ENCODE measurements at regions not wholly inside any gene's neighbourhood (a gene's known extent, or its start where the extent isn't known, plus 50 kb on each side); places are given as distances from the start of the nearest gene placed in this dataset.
A peak's percentile ranks its signal among the peaks of the same experiment; 100 is the strongest.

DNA sequence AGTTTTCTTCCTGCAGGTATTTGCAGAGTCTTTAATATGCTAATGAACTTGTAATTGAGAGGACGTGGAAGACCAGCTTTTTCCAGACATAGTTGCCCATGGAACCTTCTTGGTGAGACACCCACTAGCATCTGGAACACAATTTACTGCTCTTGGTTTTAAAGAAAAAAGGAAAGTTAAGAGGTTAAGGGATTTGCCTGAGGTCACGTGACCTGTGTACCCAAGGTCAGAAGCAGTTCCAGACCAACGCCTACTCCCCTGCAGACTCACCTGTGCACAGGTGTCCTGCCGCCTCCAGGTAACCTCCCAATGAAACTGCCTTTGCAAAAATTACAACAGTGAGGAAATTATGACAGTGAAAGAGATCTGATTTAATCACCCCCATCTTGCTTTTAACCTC, 172.7 kb downstream of the ANAPC1 start:
- H3K27ac Mint-ChIP-seq = no peak overlapping the region
- no peaks in the 10 kb centered on the region for H3K27me3 ChIP-seq (ENCODE audit: control insufficient read depth in 2 of 2, insufficient read depth in 2 of 2, low read length in 2 of 2)
- peaks cover 0 to 5% (median 0%) of the 10 kb centered on the region in 11 donors for H3K9me3 Mint-ChIP-seq
- intact Hi-C loops (cut with micrococcal nuclease) = no loop called here
- H3K4me3 ChIP-seq (ENCODE audit: low read length) = no peak overlapping the region
- ATAC-seq (no peak), DNase-seq (no peak)
- no peaks in the 10 kb centered on the region for H3K9me3 ChIP-seq (ENCODE audit: control insufficient read depth in 2 of 3, low read length in 3 of 3)
- H3K4me1 Mint-ChIP-seq = peaks cover 0 to 31% (median 0%) of the 10 kb centered on the region in 7 donors
- H3K36me3 ChIP-seq (ENCODE audit: control insufficient read depth in 2 of 3, insufficient read depth in 3 of 3, low read length in 3 of 3) = no peaks in the 10 kb centered on the region
- peaks cover 0 to 8% (median 0%) of the 10 kb centered on the region in 5 donors for H3K27me3 Mint-ChIP-seq
- ChIA-PET CTCF (no interaction called here), POLR2A (no interaction called here)
- H3K27ac ChIP-seq (ENCODE audit: low read depth, low read length) = no peak overlapping the region
- H3K36me3 Mint-ChIP-seq = peaks cover 0 to 8% (median 0%) of the 10 kb centered on the region in 5 donors
- no peaks in the 10 kb centered on the region for H3K4me1 ChIP-seq (ENCODE audit: control insufficient read depth in 2 of 2, insufficient read depth in 2 of 2, low read length in 2 of 2)
- no peak overlapping the region for H3K4me3 Mint-ChIP-seq

GRCh38 chr2:111712361-111712760, 171.6 kb downstream of the ANAPC1 start:
- Mint-ChIP-seq H3K27me3 (peaks cover 0 to 8% (median 0%) of the 10 kb centered on the region in 5 donors), H3K27ac (no peak overlapping the region), H3K36me3 (peaks cover 0 to 9% (median 0%) of the 10 kb centered on the region in 5 donors), H3K9me3 (peaks cover 0 to 5% (median 0%) of the 10 kb centered on the region in 11 donors), H3K4me1 (peaks cover 0 to 22% (median 0%) of the 10 kb centered on the region in 7 donors), H3K4me3 (no peak overlapping the region)
- Histone ChIP-seq H3K27me3 (ENCODE audit: control insufficient read depth in 2 of 2, insufficient read depth in 2 of 2, low read length in 2 of 2) (no peaks in the 10 kb centered on the region), H3K27ac (ENCODE audit: low read depth, low read length) (no peak overlapping the region), H3K4me1 (ENCODE audit: control insufficient read depth in 2 of 2, insufficient read depth in 2 of 2, low read length in 2 of 2) (no peaks in the 10 kb centered on the region), H3K4me3 (ENCODE audit: low read length) (no peak overlapping the region), H3K9me3 (ENCODE audit: control insufficient read depth in 2 of 3, low read length in 3 of 3) (no peaks in the 10 kb centered on the region), H3K36me3 (ENCODE audit: control insufficient read depth in 2 of 3, insufficient read depth in 3 of 3, low read length in 3 of 3) (no peaks in the 10 kb centered on the region)
- no peak for ATAC-seq
- intact Hi-C loops (cut with micrococcal nuclease) = no loop called here
- CTCF ChIA-PET = no interaction called here
- DNase-seq = no peak
- POLR2A ChIA-PET = no interaction called here

GRCh38 chr2:111712940-111713515, 171.0 kb downstream of the ANAPC1 start:
- no peaks in the 10 kb centered on the region for H3K9me3 ChIP-seq (ENCODE audit: control insufficient read depth in 2 of 3, low read length in 3 of 3)
- no peak overlapping the region for H3K4me3 ChIP-seq (ENCODE audit: low read length)
- H3K27me3 ChIP-seq (ENCODE audit: control insufficient read depth in 2 of 2, insufficient read depth in 2 of 2, low read length in 2 of 2) = no peaks in the 10 kb centered on the region
- CTCF ChIA-PET = no interaction called here
- H3K27ac ChIP-seq (ENCODE audit: low read depth, low read length) = no peak overlapping the region
- no peak overlapping the region for H3K27ac Mint-ChIP-seq
- intact Hi-C loops (cut with micrococcal nuclease) = no loop called here
- H3K4me1 ChIP-seq (ENCODE audit: control insufficient read depth in 2 of 2, insufficient read depth in 2 of 2, low read length in 2 of 2) = no peaks in the 10 kb centered on the region
- H3K27me3 Mint-ChIP-seq = peaks cover 0 to 8% (median 0%) of the 10 kb centered on the region in 5 donors
- POLR2A ChIA-PET = no interaction called here
- no peak overlapping the region for H3K4me3 Mint-ChIP-seq
- H3K9me3 Mint-ChIP-seq = peaks cover 0 to 5% (median 0%) of the 10 kb centered on the region in 11 donors
- no peaks in the 10 kb centered on the region for H3K36me3 ChIP-seq (ENCODE audit: control insufficient read depth in 2 of 3, insufficient read depth in 3 of 3, low read length in 3 of 3)
- DNase-seq (no peak), ATAC-seq (no peak)
- peaks cover 0 to 9% (median 0%) of the 10 kb centered on the region in 5 donors for H3K36me3 Mint-ChIP-seq
- peaks cover 0 to 21% (median 0%) of the 10 kb centered on the region in 7 donors for H3K4me1 Mint-ChIP-seq

DNA sequence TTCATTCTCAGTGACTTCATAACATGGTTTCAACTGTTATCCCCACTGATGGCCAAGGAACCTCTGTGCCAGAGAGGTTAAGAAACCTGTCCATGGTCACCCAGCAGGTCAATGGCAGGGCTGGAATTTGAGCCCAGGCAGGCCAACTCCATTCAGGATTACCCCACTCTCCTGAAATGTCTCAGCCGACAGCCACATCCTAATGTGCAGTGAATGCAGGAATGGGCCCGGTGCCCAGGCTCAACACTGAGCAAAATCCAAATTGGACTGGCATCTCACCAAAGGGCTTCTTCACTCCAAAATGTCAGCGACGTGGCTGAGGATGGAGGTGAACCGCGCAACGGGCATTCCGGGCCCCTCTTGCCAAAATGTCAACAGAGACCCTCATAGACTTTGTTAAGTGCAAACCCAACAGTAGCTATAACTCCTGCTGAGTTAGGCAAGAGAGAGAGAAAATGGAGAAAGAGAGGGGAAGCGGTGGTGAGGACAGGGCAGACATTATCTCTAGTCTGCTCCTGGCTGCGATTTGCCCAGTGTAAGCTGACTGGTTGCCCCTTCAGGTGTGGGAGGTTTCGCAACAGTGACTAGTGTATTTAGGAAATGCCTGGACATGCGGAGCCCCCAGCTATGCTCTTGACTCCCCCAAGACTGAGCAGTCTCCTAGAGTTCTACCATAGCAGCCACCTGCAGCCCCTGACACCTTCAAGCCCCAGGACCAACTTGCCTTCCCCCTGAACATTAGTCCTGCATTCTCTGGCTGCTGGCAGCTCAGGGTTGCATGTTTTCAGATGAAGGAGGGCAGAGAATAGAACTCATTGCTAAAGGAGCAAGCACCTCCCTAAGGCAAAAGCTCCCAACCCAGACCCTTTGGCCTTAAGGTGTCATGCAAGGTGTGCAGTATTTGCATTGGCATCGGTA, 167.7 kb downstream of the ANAPC1 start:
- Histone ChIP-seq H3K36me3 (ENCODE audit: control insufficient read depth in 2 of 3, insufficient read depth in 3 of 3, low read length in 3 of 3) (no peaks in the 10 kb centered on the region), H3K27me3 (ENCODE audit: control insufficient read depth in 2 of 2, insufficient read depth in 2 of 2, low read length in 2 of 2) (no peaks in the 10 kb centered on the region), H3K27ac (ENCODE audit: low read depth, low read length) (no peak overlapping the region), H3K4me1 (ENCODE audit: control insufficient read depth in 2 of 2, insufficient read depth in 2 of 2, low read length in 2 of 2) (no peaks in the 10 kb centered on the region), H3K9me3 (ENCODE audit: control insufficient read depth in 2 of 3, low read length in 3 of 3) (no peaks in the 10 kb centered on the region), H3K4me3 (ENCODE audit: low read length) (no peak overlapping the region)
- POLR2A ChIA-PET = no interaction called here
- CTCF ChIA-PET = no interaction called here
- ATAC-seq (no peak), DNase-seq (no peak)
- peaks cover 0 to 9% (median 0%) of the 10 kb centered on the region in 5 donors for H3K36me3 Mint-ChIP-seq
- intact Hi-C loops (cut with micrococcal nuclease) = no loop called here
- H3K27me3 Mint-ChIP-seq = peaks cover 0 to 6% (median 0%) of the 10 kb centered on the region in 5 donors
- peaks cover 0 to 5% (median 0%) of the 10 kb centered on the region in 7 donors for H3K4me1 Mint-ChIP-seq
- no peak overlapping the region for H3K27ac Mint-ChIP-seq
- H3K4me3 Mint-ChIP-seq = no peak overlapping the region
- H3K9me3 Mint-ChIP-seq = peaks cover 0 to 5% (median 0%) of the 10 kb centered on the region in 11 donors

GRCh38 chr2:111716905-111717775, 166.9 kb downstream of the ANAPC1 start:
- Mint-ChIP-seq H3K4me1 (peaks cover 0 to 5% (median 0%) of the 10 kb centered on the region in 7 donors), H3K27me3 (peaks cover 0 to 2% (median 0%) of the 10 kb centered on the region in 5 donors), H3K36me3 (peaks cover 0 to 4% (median 0%) of the 10 kb centered on the region in 5 donors), H3K9me3 (peaks cover 0 to 1% (median 0%) of the 10 kb centered on the region in 11 donors), H3K27ac (no peak overlapping the region), H3K4me3 (no peak overlapping the region)
- H3K4me1 ChIP-seq (ENCODE audit: control insufficient read depth in 2 of 2, insufficient read depth in 2 of 2, low read length in 2 of 2) = no peaks in the 10 kb centered on the region
- intact Hi-C loops (cut with micrococcal nuclease) = no loop called here
- H3K36me3 ChIP-seq (ENCODE audit: control insufficient read depth in 2 of 3, insufficient read depth in 3 of 3, low read length in 3 of 3) = no peaks in the 10 kb centered on the region
- no peak for DNase-seq
- ATAC-seq = peak; percentile 14
- H3K27me3 ChIP-seq (ENCODE audit: control insufficient read depth in 2 of 2, insufficient read depth in 2 of 2, low read length in 2 of 2) = no peaks in the 10 kb centered on the region
- ChIA-PET CTCF (no interaction called here), POLR2A (no interaction called here)
- H3K27ac ChIP-seq (ENCODE audit: low read depth, low read length) = no peak overlapping the region
- no peaks in the 10 kb centered on the region for H3K9me3 ChIP-seq (ENCODE audit: control insufficient read depth in 2 of 3, low read length in 3 of 3)
- no peak overlapping the region for H3K4me3 ChIP-seq (ENCODE audit: low read length)
